K562 (cell line): ENCODE measurements at regions not wholly inside any gene's neighbourhood (a gene's known extent, or its start where the extent isn't known, plus 50 kb on each side); places are given as distances from the start of the nearest gene placed in this dataset.
A peak's percentile ranks its signal among the peaks of the same experiment; 100 is the strongest.

Experiments
- CREM ChIP-seq: IDR thresholded peaks from 2 replicates; pipeline ENCODE4 v1.6.1; 2014; ENCODE audit warnings: antibody characterized with exemption, low read depth
- EP400 ChIP-seq: fragments of 450-650 bp; IDR thresholded peaks from 2 replicates; pipeline ENCODE4 v1.6.1; 2017; ENCODE audit warnings: antibody characterized with exemption, mild to moderate bottlenecking, moderate library complexity
- ETV5 ChIP-seq: sonication (generic); formaldehyde crosslinking; IDR thresholded peaks from 2 replicates; pipeline ENCODE4 v1.4.0; 2020; ENCODE audit warnings: low read depth, mild to moderate bottlenecking, missing genetic modification reagents
- GABPB2 ChIP-seq: fragments of 250-450 bp; sonication (Bioruptor Pico); conservative IDR thresholded peaks from 2 replicates; pipeline ENCODE4 v1.5.1; 2021; ENCODE audit warnings: mild to moderate bottlenecking
- HDAC8 ChIP-seq: fragments of 450-650 bp; IDR thresholded peaks from 2 replicates; pipeline ENCODE4 v1.6.1; 2016; ENCODE audit warnings: mild to moderate bottlenecking, missing genetic modification characterization, moderate library complexity, missing compliant biosample characterization
- LEF1 ChIP-seq: fragments of 450-650 bp; IDR thresholded peaks from 2 replicates; pipeline ENCODE4 v1.6.1; 2016; ENCODE audit warnings: mild to moderate bottlenecking
- MAFK ChIP-seq: IDR thresholded peaks from 2 replicates; pipeline ENCODE4 v1.6.1; 2011; ENCODE audit warnings: low read length, improper control_type of control experiment
- POLR2B ChIP-seq: fragments of 450-650 bp; IDR thresholded peaks from 2 replicates; pipeline ENCODE4 v1.6.1; 2018; ENCODE audit warnings: low read depth; ENCODE audit not compliant: partially characterized antibody
- SP2 ChIP-seq: IDR thresholded peaks from 2 replicates; pipeline ENCODE4 v1.6.1; 2011; ENCODE audit warnings: mild to moderate bottlenecking, low read depth, low read length, moderate library complexity; ENCODE audit not compliant: poor library complexity, severe bottlenecking; ENCODE audit errors: extremely low read depth
- TEAD4 ChIP-seq, 2 experiments: sonication (generic) in 1 of 2; formaldehyde crosslinking in 1 of 2; IDR thresholded peaks; 2 replicates each; pipeline versions ENCODE4 v1.6.1 to v1.8.0; 2012 to 2022; ENCODE audit warnings: borderline replicate concordance in 1 of 2, inconsistent platforms in 1 of 2, low read length in 1 of 2, mild to moderate bottlenecking in 1 of 2, missing genetic modification reagents in 1 of 2
- TOE1 ChIP-seq, 2 experiments: fragments of 450-650 bp in 1 of 2; sonication (generic) in 1 of 2; formaldehyde crosslinking in 1 of 2; IDR thresholded peaks; 2 replicates each; pipeline versions ENCODE4 v1.7.1 to v1.8.0; 2016 to 2022; ENCODE audit warnings: borderline replicate concordance in 2 of 2, mild to moderate bottlenecking in 2 of 2, antibody characterized with exemption in 1 of 2, inconsistent platforms in 1 of 2, low read depth in 1 of 2, missing genetic modification reagents in 1 of 2, moderate library complexity in 1 of 2
- YBX1 ChIP-seq: fragments of 450-650 bp; IDR thresholded peaks from 2 replicates; pipeline ENCODE4 v1.7.1; 2016; ENCODE audit warnings: mild to moderate bottlenecking
- ZNF253 ChIP-seq: fragments of 250-450 bp; sonication (Bioruptor Pico); conservative IDR thresholded peaks from 2 replicates; pipeline ENCODE4 v1.6.1; 2021; ENCODE audit warnings: mild to moderate bottlenecking
- ZNF384 ChIP-seq: IDR thresholded peaks from 2 replicates; pipeline ENCODE4 v1.6.1; 2012; ENCODE audit warnings: low read depth, low read length, improper control_type of control experiment
- ZNF436 ChIP-seq: fragments of 250-450, 450-650 bp; sonication (Bioruptor Pico); formaldehyde crosslinking; IDR thresholded peaks from 2 replicates; pipeline ENCODE4 v1.7.0; 2020; ENCODE audit warnings: mild to moderate bottlenecking
- TF ChIP-seq, protein P1 (sequence below), 2 experiments: fragments of 450-650 bp; formaldehyde crosslinking in 1 of 2; IDR thresholded peaks; 2 replicates each; pipeline versions ENCODE4 v1.4.0 to v1.6.1; 2014 to 2020; ENCODE audit warnings: mild to moderate bottlenecking in 2 of 2, borderline replicate concordance in 1 of 2, low read depth in 1 of 2
- TF ChIP-seq, protein P2 (sequence below): sonication (generic); formaldehyde crosslinking; IDR thresholded peaks from 2 replicates; pipeline ENCODE4 v1.8.0; 2022; ENCODE audit warnings: mild to moderate bottlenecking, missing genetic modification reagents, borderline replicate concordance

DNA sequence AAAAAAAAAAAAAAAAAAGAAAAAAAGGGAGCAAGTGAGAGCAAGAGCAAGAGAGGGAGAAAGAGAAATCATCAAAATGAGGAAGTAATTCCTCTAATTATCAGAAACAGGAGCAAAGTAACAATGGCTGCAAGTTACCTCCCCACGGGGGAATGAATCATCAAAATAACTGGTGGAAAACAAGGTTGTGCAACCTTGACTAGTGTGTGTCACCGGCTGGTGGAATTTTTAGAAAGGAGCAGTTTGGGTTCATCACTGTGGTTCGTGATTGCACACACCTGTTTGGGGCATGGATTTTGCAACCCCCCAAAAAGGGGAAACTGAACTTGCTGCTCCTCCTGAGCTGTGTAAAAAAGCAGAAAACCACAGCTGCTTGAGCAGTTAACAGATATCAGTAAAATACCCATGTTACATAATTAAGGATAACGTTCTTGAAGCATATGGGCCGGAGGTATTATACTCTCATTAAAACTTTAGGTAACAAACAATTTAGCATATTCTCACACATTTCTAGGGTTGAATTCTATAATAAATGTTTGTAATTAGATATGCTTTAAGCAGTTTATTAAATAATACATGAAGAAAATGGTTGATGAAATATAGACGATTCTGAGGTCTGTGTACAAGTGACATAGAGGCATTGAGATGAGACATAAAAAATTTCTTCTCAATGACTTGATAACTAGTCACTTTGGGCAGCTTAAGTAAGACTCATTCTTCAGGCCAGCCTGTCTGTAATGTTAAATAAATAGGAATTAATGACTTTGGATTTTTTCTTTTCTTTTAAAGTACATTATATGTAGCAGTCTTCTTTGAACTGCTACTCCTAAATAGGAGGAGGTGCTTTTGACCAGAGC is 184.2 kb upstream of the ZEB2 start (continued):
- TF ChIP-seq, protein P1, sequence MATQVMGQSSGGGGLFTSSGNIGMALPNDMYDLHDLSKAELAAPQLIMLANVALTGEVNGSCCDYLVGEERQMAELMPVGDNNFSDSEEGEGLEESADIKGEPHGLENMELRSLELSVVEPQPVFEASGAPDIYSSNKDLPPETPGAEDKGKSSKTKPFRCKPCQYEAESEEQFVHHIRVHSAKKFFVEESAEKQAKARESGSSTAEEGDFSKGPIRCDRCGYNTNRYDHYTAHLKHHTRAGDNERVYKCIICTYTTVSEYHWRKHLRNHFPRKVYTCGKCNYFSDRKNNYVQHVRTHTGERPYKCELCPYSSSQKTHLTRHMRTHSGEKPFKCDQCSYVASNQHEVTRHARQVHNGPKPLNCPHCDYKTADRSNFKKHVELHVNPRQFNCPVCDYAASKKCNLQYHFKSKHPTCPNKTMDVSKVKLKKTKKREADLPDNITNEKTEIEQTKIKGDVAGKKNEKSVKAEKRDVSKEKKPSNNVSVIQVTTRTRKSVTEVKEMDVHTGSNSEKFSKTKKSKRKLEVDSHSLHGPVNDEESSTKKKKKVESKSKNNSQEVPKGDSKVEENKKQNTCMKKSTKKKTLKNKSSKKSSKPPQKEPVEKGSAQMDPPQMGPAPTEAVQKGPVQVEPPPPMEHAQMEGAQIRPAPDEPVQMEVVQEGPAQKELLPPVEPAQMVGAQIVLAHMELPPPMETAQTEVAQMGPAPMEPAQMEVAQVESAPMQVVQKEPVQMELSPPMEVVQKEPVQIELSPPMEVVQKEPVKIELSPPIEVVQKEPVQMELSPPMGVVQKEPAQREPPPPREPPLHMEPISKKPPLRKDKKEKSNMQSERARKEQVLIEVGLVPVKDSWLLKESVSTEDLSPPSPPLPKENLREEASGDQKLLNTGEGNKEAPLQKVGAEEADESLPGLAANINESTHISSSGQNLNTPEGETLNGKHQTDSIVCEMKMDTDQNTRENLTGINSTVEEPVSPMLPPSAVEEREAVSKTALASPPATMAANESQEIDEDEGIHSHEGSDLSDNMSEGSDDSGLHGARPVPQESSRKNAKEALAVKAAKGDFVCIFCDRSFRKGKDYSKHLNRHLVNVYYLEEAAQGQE (IDR thresholded peaks at IDR 0.05; ENCODE audit: borderline replicate concordance) = peak; percentile 38; the same call in 1 of the 2 replicates
- TF ChIP-seq, protein P1 (CRISPR knock-in tag; IDR thresholded peaks at IDR 0.05; ENCODE audit: low read depth) = no peak
- TF ChIP-seq LEF1 = peak; percentile 53; the same call in 1 of the 2 replicates
- peak; percentile 44 for TF ChIP-seq CREM
- TF ChIP-seq YBX1 = no peak
- TF ChIP-seq TEAD4 (IDR thresholded peaks at IDR 0.05; ENCODE audit: low read length) = peak; percentile 83
- no peak for TF ChIP-seq TEAD4 (CRISPR knock-in tag; IDR thresholded peaks at IDR 0.05; ENCODE audit: borderline replicate concordance)
- TF ChIP-seq SP2 = no peak
- peak; percentile 58; the same call in 1 of the 2 replicates for TF ChIP-seq MAFK
- peak; percentile 40; the same call in 1 of the 2 replicates for TF ChIP-seq EP400
- no peak for TF ChIP-seq ZNF253 (CRISPR knock-in tag)
- TF ChIP-seq, protein P2, sequence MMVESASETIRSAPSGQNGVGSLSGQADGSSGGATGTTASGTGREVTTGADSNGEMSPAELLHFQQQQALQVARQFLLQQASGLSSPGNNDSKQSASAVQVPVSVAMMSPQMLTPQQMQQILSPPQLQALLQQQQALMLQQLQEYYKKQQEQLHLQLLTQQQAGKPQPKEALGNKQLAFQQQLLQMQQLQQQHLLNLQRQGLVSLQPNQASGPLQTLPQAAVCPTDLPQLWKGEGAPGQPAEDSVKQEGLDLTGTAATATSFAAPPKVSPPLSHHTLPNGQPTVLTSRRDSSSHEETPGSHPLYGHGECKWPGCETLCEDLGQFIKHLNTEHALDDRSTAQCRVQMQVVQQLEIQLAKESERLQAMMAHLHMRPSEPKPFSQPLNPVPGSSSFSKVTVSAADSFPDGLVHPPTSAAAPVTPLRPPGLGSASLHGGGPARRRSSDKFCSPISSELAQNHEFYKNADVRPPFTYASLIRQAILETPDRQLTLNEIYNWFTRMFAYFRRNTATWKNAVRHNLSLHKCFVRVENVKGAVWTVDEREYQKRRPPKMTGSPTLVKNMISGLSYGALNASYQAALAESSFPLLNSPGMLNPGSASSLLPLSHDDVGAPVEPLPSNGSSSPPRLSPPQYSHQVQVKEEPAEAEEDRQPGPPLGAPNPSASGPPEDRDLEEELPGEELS (CRISPR knock-in tag) = no peak
- TF ChIP-seq ZNF384 = peak; percentile 71
- TF ChIP-seq HDAC8 (tag) = no peak
- TF ChIP-seq ZNF436 (CRISPR knock-in tag) = no peak
- no peak for TF ChIP-seq POLR2B
- TF ChIP-seq ETV5 = no peak
- TF ChIP-seq GABPB2 = no peak
- 0 out of 2 replicates have a peak, but pooled peaks have one; percentile 52 for TF ChIP-seq TOE1 (IDR thresholded peaks at IDR 0.05; ENCODE audit: borderline replicate concordance)
- TF ChIP-seq TOE1 (CRISPR knock-in tag; IDR thresholded peaks at IDR 0.05; ENCODE audit: borderline replicate concordance, low read depth) = no peak
